A673 (cell line): ENCODE measurements at regions not wholly inside any gene's neighbourhood (a gene's known extent, or its start where the extent isn't known, plus 50 kb on each side); places are given as distances from the start of the nearest gene placed in this dataset.

Source experiments
- CTCF ChIP-seq: fragments of 300-800, 200-600 bp; sonication (generic); conservative IDR thresholded peaks from 2 replicates; pipeline ENCODE4 v1.5.1; 2017; ENCODE audit warnings: low read depth, mild to moderate bottlenecking, antibody characterized with exemption, low read length, moderate library complexity, mixed read lengths
- EZH2 ChIP-seq: fragments of 200-600 bp; sonication (generic); IDR thresholded peaks from 2 replicates; pipeline ENCODE4 v1.6.1; 2017; ENCODE audit warnings: borderline replicate concordance, low read depth, mild to moderate bottlenecking, mixed read lengths, antibody characterized with exemption, low read length; ENCODE audit not compliant: poor library complexity, severe bottlenecking

GRCh38 chr18:59065684-59066083 lies 74.0 kb upstream of the SEC11C start:
- TF ChIP-seq EZH2 (no peak), CTCF (no peak)
